G401.6 (cell line): ENCODE measurements at regions not wholly inside any gene's neighbourhood (a gene's known extent, or its start where the extent isn't known, plus 50 kb on each side); places are given as distances from the start of the nearest gene placed in this dataset.
"Not testable (repeated sequence)": the region's sequence is repeated elsewhere in the genome, so short reads cannot be mapped to it uniquely, and the experiment has no call there.

Experiments used
- FAIRE-seq: peaks from 2 replicates; lab custom pipeline; 2012; peaks lifted over from hg19 to GRCh38; lab: Jason Lieb, UNC

GRCh38 chr2:181737302-181737701 is 57.0 kb upstream of the NEUROD1 start:
- FAIRE-seq, result not testable (repeated sequence)

GRCh38 chr2:181738074-181738473 is 57.8 kb upstream of the NEUROD1 start:
- no peak for FAIRE-seq

GRCh38 chr2:181738563-181738962 is 58.2 kb upstream of the NEUROD1 start:
- no peak for FAIRE-seq

- FAIRE-seq, result no peak
Measured at GRCh38 chr2:181741756-181742155, 61.4 kb upstream of the NEUROD1 start.

- no peak for FAIRE-seq
Measured at GRCh38 chr2:181742361-181742760, 62.0 kb upstream of the NEUROD1 start.

- peak; percentile 91 for FAIRE-seq
Measured at GRCh38 chr2:181742922-181743722, 62.8 kb upstream of the NEUROD1 start.

GRCh38 chr2:181743723-181744031 is 63.4 kb upstream of the NEUROD1 start:
- no peak for FAIRE-seq

GRCh38 chr2:181745796-181746540 is 65.7 kb upstream of the NEUROD1 start:
- no peak for FAIRE-seq

- no peak for FAIRE-seq
Measured at GRCh38 chr2:181746844-181747243, 66.5 kb upstream of the NEUROD1 start.

GRCh38 chr2:181750305-181750704 is 70.0 kb upstream of the NEUROD1 start:
- no peak for FAIRE-seq

GRCh38 chr2:181751266-181752030 is 71.1 kb upstream of the NEUROD1 start:
- FAIRE-seq, result no peak

- no peak for FAIRE-seq
Measured at GRCh38 chr2:181752301-181752700, 72.0 kb upstream of the NEUROD1 start.

GRCh38 chr2:181753686-181754085 is 73.4 kb upstream of the NEUROD1 start:
- no peak for FAIRE-seq

- FAIRE-seq, result no peak
Measured at GRCh38 chr2:181754105-181754504, 73.8 kb upstream of the NEUROD1 start.

GRCh38 chr2:181755181-181755580 is 74.9 kb upstream of the NEUROD1 start:
- FAIRE-seq, result no peak

- no peak for FAIRE-seq
Measured at GRCh38 chr2:181760521-181760920, 80.2 kb upstream of the NEUROD1 start.

- no peak for FAIRE-seq
Measured at GRCh38 chr2:181761175-181761574, 80.9 kb upstream of the NEUROD1 start.

- no peak for FAIRE-seq
Measured at GRCh38 chr2:181762000-181762399, 81.7 kb upstream of the NEUROD1 start.

- no peak for FAIRE-seq
Measured at GRCh38 chr2:181762848-181763247, 82.5 kb upstream of the NEUROD1 start.

GRCh38 chr2:181763423-181763822 is 83.1 kb upstream of the NEUROD1 start:
- FAIRE-seq, result no peak

- FAIRE-seq, result no peak
Measured at GRCh38 chr2:181764095-181764963, 84.0 kb upstream of the NEUROD1 start.

GRCh38 chr2:181766129-181766528 is 85.8 kb upstream of the NEUROD1 start:
- no peak for FAIRE-seq
